OCI-LY7 (cell line): ENCODE measurements at regions not wholly inside any gene's neighbourhood (a gene's known extent, or its start where the extent isn't known, plus 50 kb on each side); places are given as distances from the start of the nearest gene placed in this dataset.

Experiments
- BruUV-seq: library from RNA; stranded (reverse); fragments of 400-500 nt; replicated peaks from 2 replicates; lab custom pipeline; 2021; lab: Mats Ljungman, UMichigan
- CTCF ChIA-PET: fragments of 300-600 bp; sonication (Branson Sonifier 250); formaldehyde crosslinking; loops from one replicate; lab custom pipeline; 2022; ENCODE audit warnings: antibody characterized with exemption; ENCODE audit not compliant: unreplicated experiment; lab: Charles Lee
- POLR2A ChIA-PET: fragments of 300-600 bp; sonication (Branson Sonifier 250); formaldehyde crosslinking; loops from one replicate; lab custom pipeline; 2022; ENCODE audit warnings: antibody characterized with exemption; lab: Charles Lee
- DNase-seq: peaks from one replicate; pipeline ENCODE4 v3.0.0-alpha.2; 2015; ENCODE audit warnings: low spot score
- H2AFZ ChIP-seq: fragments of 200-600 bp; sonication (generic), shearing (Covaris generic); 2 replicates; pipeline ENCODE4 v1.6.1; 2014; ENCODE audit warnings: mild to moderate bottlenecking, antibody characterized with exemption, low read length, moderate library complexity
- H3K27ac ChIP-seq: fragments of 200-600 bp; sonication (generic); 2 replicates; pipeline ENCODE4 v1.5.1; 2014; ENCODE audit warnings: mixed run types, low read depth, mild to moderate bottlenecking, moderate library complexity, low read length, inconsistent platforms; ENCODE audit not compliant: poor library complexity, severe bottlenecking
- H3K36me3 ChIP-seq: fragments of 200-600 bp; sonication (generic); 2 replicates; pipeline ENCODE4 v1.6.1; 2014; ENCODE audit warnings: mild to moderate bottlenecking, antibody characterized with exemption, low read length, moderate library complexity, mixed read lengths; ENCODE audit not compliant: insufficient read depth
- H3K4me1 ChIP-seq: fragments of 200-600 bp; sonication (generic); 2 replicates; pipeline ENCODE4 v1.5.1; 2014; ENCODE audit warnings: mild to moderate bottlenecking, low read length; ENCODE audit not compliant: insufficient read depth, poor library complexity, severe bottlenecking
- H3K4me2 ChIP-seq: fragments of 200-600 bp; sonication (generic); 2 replicates; pipeline ENCODE4 v1.6.1; 2014; ENCODE audit warnings: mild to moderate bottlenecking, low read length
- H3K4me3 ChIP-seq: fragments of 200-600 bp; sonication (generic); 2 replicates; pipeline ENCODE4 v1.5.1; 2014; ENCODE audit warnings: mild to moderate bottlenecking, low read depth, low read length; ENCODE audit not compliant: poor library complexity, severe bottlenecking
- H3K79me2 ChIP-seq: fragments of 200-600 bp; sonication (generic); 2 replicates; pipeline ENCODE4 v1.6.1; 2016; ENCODE audit warnings: low read depth, mild to moderate bottlenecking, low read length, moderate library complexity, mixed read lengths; ENCODE audit not compliant: insufficient read depth
- H3K9me2 ChIP-seq: fragments of 200-600 bp; sonication (generic); 2 replicates; pipeline ENCODE4 v1.6.1; 2016; ENCODE audit warnings: mild to moderate bottlenecking, low read length, mixed read lengths; ENCODE audit not compliant: insufficient read depth
- H3K9me3 ChIP-seq: fragments of 200-600 bp; sonication (generic); 2 replicates; pipeline ENCODE4 v1.6.1; 2014; ENCODE audit warnings: mild to moderate bottlenecking, mixed run types, low read length, mixed read lengths
- H4K20me1 ChIP-seq: fragments of 200-600 bp; sonication (generic); 2 replicates; pipeline ENCODE4 v1.6.1; 2014; ENCODE audit warnings: mild to moderate bottlenecking, antibody characterized with exemption, low read length, moderate library complexity, mixed read lengths; ENCODE audit not compliant: insufficient read depth
- CTCF ChIP-seq: fragments of 200-600 bp; sonication (generic); conservative IDR thresholded peaks from 2 replicates; pipeline ENCODE4 v1.5.1; 2014; ENCODE audit warnings: mild to moderate bottlenecking, antibody characterized with exemption, low read length, moderate library complexity, mixed read lengths
- EZH2phosphoT487 ChIP-seq: fragments of 200-600 bp; sonication (generic); IDR thresholded peaks from 2 replicates; pipeline ENCODE4 v1.6.1; 2018; ENCODE audit warnings: low read depth, borderline replicate concordance, mild to moderate bottlenecking, mixed run types, antibody characterized with exemption, low read length, moderate library complexity, mixed read lengths
- intact Hi-C: fragments of 100-400 bp; cut with micrococcal nuclease; formaldehyde crosslinking; loops from one replicate; pipeline ENCODE4 v1.10.0; 2022; ENCODE audit not compliant: unreplicated experiment

- no peak for DNase-seq
- ChIA-PET CTCF (no interaction called here), POLR2A (no interaction called here)
- Histone ChIP-seq H3K4me1 (no peaks in the 10 kb centered on the region), H3K9me3 (no peaks in the 10 kb centered on the region), H3K4me2 (no peak overlapping the region), H3K9me2 (no peaks in the 10 kb centered on the region), H3K36me3 (no peaks in the 10 kb centered on the region), H3K79me2 (no peaks in the 10 kb centered on the region), H3K27ac (no peak overlapping the region), H4K20me1 (no peaks in the 10 kb centered on the region), H3K4me3 (no peak overlapping the region), H2AFZ (no peak overlapping the region)
- TF ChIP-seq EZH2phosphoT487, result no peak
- no peak for TF ChIP-seq CTCF
- no TSS peak for BruUV-seq
- intact Hi-C loops, result no loop called here
Observed at GRCh38 chr14:34005901-34006300, 55.0 kb upstream of the EGLN3 start.

- BruUV-seq, result no TSS peak
- Histone ChIP-seq H3K4me2 (no peak overlapping the region), H3K27ac (no peak overlapping the region), H3K9me2 (no peaks in the 10 kb centered on the region), H3K4me1 (no peaks in the 10 kb centered on the region), H3K79me2 (no peaks in the 10 kb centered on the region), H4K20me1 (no peaks in the 10 kb centered on the region), H3K36me3 (no peaks in the 10 kb centered on the region), H3K4me3 (no peak overlapping the region), H2AFZ (no peak overlapping the region), H3K9me3 (no peaks in the 10 kb centered on the region)
- no peak for DNase-seq
- POLR2A ChIA-PET, result no interaction called here
- no peak for TF ChIP-seq CTCF
- no peak for TF ChIP-seq EZH2phosphoT487
- CTCF ChIA-PET, result no interaction called here
- intact Hi-C loops, result no loop called here
Observed at GRCh38 chr14:34004881-34005280, 54.0 kb upstream of the EGLN3 start.

- DNase-seq, result no peak
- H3K9me3 ChIP-seq, result no peaks in the 10 kb centered on the region
- H4K20me1 ChIP-seq, result no peaks in the 10 kb centered on the region
- POLR2A ChIA-PET, result no interaction called here
- H3K4me1 ChIP-seq, result no peaks in the 10 kb centered on the region
- no peak overlapping the region for H2AFZ ChIP-seq
- no peaks in the 10 kb centered on the region for H3K79me2 ChIP-seq
- no peak for TF ChIP-seq CTCF
- no peak for TF ChIP-seq EZH2phosphoT487
- CTCF ChIA-PET, result no interaction called here
- no peak overlapping the region for H3K4me3 ChIP-seq
- H3K4me2 ChIP-seq, result no peak overlapping the region
- H3K9me2 ChIP-seq, result no peaks in the 10 kb centered on the region
- no peaks in the 10 kb centered on the region for H3K36me3 ChIP-seq
- no peak overlapping the region for H3K27ac ChIP-seq
- intact Hi-C loops, result no loop called here
- BruUV-seq, result no TSS peak
Observed at GRCh38 chr14:34003691-34004090, 52.8 kb upstream of the EGLN3 start.
